ENCODE measurements at regions not wholly inside any gene's neighbourhood (a gene's known extent, or its start where the extent isn't known, plus 50 kb on each side); places are given as distances from the start of the nearest gene placed in this dataset.

DNA sequence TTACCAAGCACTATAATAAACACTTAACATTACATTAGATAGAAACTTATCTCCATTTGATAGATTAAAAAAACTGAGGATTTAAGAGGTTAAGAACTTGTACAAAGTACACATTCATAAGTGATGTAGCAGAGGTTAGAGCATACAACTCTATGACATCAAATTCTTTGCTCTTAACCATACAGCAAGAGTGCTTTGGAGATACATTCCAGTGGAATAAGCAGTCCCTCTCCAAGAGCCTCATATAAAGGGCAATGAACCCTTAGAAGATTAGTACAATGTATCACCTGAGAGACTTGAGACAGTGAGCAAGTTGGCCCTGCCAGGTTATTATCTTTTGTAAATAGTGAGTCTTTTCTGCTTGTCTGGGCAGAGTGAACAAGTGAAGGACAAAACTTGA lies 600.4 kb upstream of the CT83 start:
- no peak for TF ChIP-seq POLR2A (IDR thresholded peaks at IDR 0.05)
- TF ChIP-seq, protein P1, sequence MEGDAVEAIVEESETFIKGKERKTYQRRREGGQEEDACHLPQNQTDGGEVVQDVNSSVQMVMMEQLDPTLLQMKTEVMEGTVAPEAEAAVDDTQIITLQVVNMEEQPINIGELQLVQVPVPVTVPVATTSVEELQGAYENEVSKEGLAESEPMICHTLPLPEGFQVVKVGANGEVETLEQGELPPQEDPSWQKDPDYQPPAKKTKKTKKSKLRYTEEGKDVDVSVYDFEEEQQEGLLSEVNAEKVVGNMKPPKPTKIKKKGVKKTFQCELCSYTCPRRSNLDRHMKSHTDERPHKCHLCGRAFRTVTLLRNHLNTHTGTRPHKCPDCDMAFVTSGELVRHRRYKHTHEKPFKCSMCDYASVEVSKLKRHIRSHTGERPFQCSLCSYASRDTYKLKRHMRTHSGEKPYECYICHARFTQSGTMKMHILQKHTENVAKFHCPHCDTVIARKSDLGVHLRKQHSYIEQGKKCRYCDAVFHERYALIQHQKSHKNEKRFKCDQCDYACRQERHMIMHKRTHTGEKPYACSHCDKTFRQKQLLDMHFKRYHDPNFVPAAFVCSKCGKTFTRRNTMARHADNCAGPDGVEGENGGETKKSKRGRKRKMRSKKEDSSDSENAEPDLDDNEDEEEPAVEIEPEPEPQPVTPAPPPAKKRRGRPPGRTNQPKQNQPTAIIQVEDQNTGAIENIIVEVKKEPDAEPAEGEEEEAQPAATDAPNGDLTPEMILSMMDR (IDR thresholded peaks at IDR 0.05 in 4 of 5, conservative IDR thresholded peaks at IDR 0.05 in 1 of 5) = no peak
